ENCODE measurements at regions not wholly inside any gene's neighbourhood (a gene's known extent, or its start where the extent isn't known, plus 50 kb on each side); places are given as distances from the start of the nearest gene placed in this dataset.

- TF ChIP-seq ZBTB11 (CRISPR knock-in tag; IDR thresholded peaks at IDR 0.05) (no peak), RCOR1 (conservative IDR thresholded peaks at IDR 0.05; ENCODE audit: low read depth, low read length) (0 out of 2 replicates have a peak, but pooled peaks have one; percentile 27), SMAD5 (IDR thresholded peaks at IDR 0.05; ENCODE audit: low read depth) (no peak), NRF1 (conservative IDR thresholded peaks at IDR 0.05; ENCODE audit: low read depth, low read length) (no peak), MXI1 (IDR thresholded peaks at IDR 0.05; ENCODE audit: low read depth, low read length) (peak; percentile 18; the same call in 1 of the 2 replicates), TCF3 (IDR thresholded peaks at IDR 0.05; ENCODE audit: borderline replicate concordance, insufficient read depth, low read depth, low read length) (0 out of 2 replicates have a peak, but pooled peaks have one; percentile 17), FOS (IDR thresholded peaks at IDR 0.05; ENCODE audit: borderline replicate concordance, extremely low read depth, insufficient read length) (no peak), SPI1 (IDR thresholded peaks at IDR 0.05; ENCODE audit: borderline replicate concordance, insufficient read depth, low read depth, low read length) (peak; percentile 55), ZNF384 (IDR thresholded peaks at IDR 0.05; ENCODE audit: borderline replicate concordance, low read depth, low read length) (no peak), SREBF2 (IDR thresholded peaks at IDR 0.05; ENCODE audit: low read length) (no peak), CREB1 (IDR thresholded peaks at IDR 0.05; ENCODE audit: low read depth) (peak; percentile 69), RB1 (IDR thresholded peaks at IDR 0.05; ENCODE audit: borderline replicate concordance) (no peak), RFX5 (IDR thresholded peaks at IDR 0.05; ENCODE audit: low read depth, low read length) (no peak), E2F8 (IDR thresholded peaks at IDR 0.05; ENCODE audit: low read depth, partially characterized antibody) (peak; percentile 28), WRNIP1 (IDR thresholded peaks at IDR 0.05; ENCODE audit: borderline replicate concordance, low read depth, low read length) (no peak), FOXM1 (IDR thresholded peaks at IDR 0.05; ENCODE audit: low read depth, low read length) (peak; percentile 69; the same call in 1 of the 2 replicates), SIN3A (IDR thresholded peaks at IDR 0.05; ENCODE audit: low read depth, low read length) (no peak), RBBP5 (conservative IDR thresholded peaks at IDR 0.05) (no peak), RAD21 (IDR thresholded peaks at IDR 0.05; ENCODE audit: insufficient read depth, low read depth, low read length) (peak; percentile 24; the same call in 1 of the 2 replicates), BHLHE40 (IDR thresholded peaks at IDR 0.05; ENCODE audit: borderline replicate concordance in 1 of 2, low read depth in 2 of 2, low read length in 1 of 2) (peak; percentile 61 to 76), ZNF274 (IDR thresholded peaks at IDR 0.05; ENCODE audit: insufficient read depth, insufficient read length) (no peak), STAT1 (conservative IDR thresholded peaks at IDR 0.05) (no peak), DPF2 (IDR thresholded peaks at IDR 0.05) (peak; percentile 84), PKNOX1 (IDR thresholded peaks at IDR 0.05) (peak; percentile 80), HCFC1 (IDR thresholded peaks at IDR 0.05; ENCODE audit: low read length) (no peak), CBX3 (IDR thresholded peaks at IDR 0.05; ENCODE audit: borderline replicate concordance, low read depth) (no peak)
Measured at GRCh38 chr12:4153343-4153892, 120.1 kb upstream of the CCND2 start (continued).
